ENCODE measurements at regions not wholly inside any gene's neighbourhood (a gene's known extent, or its start where the extent isn't known, plus 50 kb on each side); places are given as distances from the start of the nearest gene placed in this dataset.

DNA sequence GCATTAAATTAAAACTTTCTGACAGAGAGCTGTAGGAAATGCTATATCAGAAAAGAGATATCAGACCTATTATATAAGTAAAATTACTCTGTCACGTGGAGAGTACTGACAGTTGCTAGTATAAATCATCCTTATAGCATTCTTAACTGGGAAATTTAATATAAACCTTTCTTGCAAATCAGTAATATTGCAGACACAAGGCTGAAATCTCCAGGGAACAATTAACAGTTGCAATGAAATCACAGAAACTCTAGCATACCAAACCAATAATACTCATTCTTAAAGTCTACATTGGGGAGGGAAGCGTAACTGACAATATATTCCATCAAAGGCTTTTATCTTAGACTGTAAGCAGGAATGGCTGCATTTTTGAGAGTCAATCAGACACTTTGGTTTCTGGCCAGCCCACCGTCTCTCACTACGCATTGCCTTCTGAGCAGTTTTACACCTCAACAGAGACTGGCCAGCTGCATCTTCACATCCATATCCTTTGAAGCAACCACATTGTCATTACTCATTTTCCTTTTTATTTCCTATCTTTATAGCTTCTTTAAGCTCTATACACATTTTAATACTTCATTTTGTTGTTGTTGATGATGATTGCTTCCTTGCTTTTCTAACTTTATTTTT, 536.0 kb upstream of the CDH2 start:
- no peak for DNase-seq (ENCODE audit: low spot score)

DNA sequence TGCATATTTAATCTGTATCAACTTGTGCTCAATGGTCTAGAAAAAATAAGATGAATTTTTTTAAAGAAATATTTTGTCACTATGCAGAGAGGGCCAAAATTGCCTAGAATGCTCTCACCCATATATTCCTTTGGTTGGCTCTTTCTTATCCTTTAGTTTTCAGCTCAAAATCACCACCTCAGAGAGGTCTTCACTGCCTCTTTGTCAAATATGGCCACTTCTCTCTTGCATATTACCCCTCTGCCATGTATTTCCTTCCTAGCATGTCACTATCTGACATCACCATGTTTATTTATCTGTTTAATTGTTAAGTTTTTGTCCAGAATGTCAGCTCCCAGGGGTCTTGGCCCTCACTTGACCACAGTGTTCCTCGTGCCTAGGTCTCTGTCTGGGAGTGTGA, 535.2 kb upstream of the CDH2 start:
- no peak for DNase-seq (ENCODE audit: low spot score)

DNA sequence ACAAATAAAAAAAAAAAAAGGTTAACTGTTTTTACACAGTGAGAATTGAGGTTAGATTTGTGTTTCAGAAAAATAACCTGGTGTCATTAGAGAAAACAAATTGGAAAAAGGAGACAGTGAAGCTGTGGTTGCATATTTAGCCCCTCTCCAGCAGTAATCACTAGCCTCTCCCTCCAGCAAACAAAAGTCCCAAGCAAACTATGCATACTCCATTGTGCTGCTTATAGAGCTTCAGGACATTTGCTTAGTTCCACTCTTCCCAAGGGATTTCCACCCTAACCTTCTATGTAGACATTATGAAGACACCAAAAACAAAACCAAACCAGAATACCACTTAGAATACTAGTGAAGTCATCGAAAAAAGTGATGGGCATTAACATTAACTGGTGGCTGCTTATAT, 534.2 kb upstream of the CDH2 start:
- no peak for DNase-seq (ENCODE audit: low spot score)

DNA sequence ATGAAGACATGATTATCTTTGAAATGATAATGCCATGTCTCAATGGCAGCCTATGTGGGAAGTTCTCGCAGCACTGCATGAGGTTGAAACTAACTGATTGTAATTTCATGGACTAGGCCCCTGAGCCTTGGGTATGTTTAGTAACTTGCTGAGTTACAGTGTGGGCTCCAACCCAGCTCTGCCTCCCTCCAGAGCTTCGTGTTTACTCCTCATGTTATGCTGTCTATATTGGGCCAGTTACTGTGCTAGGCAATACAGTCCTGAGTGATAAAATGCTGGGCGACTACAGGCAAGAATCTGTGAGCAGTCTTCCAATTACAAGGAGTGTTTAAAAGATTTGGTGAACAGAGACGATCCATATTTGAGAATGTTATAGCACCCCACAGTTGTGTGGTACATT, 530.1 kb upstream of the CDH2 start:
- no peak for DNase-seq (ENCODE audit: low spot score)

DNA sequence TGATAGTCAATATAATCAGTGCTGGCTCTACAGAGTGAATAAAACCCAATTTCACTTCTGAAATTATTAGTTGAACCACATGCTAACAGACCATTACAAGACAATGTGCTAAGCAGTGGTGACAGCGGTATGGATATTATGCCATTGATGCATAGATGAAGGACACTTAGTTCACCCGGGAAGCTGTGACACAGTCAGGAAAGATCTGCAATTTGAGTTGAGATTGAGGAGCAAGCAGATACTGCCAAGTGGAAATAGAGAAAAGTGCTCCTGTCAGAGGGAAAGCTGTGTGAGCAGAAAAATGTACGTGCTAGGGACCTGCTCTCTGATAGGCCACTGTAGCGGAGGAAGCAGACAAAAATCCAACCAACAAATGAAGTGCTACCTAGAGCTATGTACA, 529.5 kb upstream of the CDH2 start:
- DNase-seq (ENCODE audit: low spot score): no peak

DNA sequence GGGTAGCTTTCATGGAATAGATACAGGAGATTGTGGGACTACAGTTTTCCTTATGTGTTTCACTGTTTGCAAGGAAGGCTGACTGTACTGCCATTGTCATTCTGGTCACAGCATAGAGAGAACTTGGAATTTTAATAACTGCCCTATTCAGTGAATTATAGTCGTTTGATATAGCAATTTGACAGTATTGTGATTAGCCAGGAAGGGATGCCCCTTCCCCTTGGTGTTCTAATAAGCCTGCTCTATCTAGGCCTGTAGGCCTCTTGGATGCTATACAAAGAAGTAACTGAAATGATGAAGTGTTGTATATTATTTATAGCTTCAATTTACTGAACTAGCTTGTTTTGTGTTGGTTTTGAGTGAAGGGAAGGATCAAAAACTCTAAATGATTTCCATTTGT, 528.6 kb upstream of the CDH2 start:
- no peak for DNase-seq (ENCODE audit: low spot score)

DNA sequence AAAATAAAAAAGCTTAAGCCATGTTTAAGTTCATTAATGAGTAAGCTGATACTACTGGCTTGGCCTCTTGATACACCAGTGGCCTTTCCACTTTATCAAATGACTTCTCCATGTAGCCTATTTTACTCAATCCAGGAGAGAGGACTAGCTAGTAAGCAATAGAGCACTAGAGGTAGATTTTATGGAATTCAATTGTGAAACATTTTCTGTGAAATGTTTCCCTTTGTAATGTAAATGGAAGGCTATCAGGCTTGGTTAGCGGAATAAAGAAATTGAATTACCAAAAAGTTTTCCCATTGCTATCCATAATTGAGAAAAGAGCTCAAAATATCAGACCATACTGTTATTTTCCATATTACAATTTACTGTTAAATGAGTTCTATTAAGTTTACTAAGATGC, 515.4 kb upstream of the CDH2 start:
- no peak for DNase-seq (ENCODE audit: low spot score)

DNA sequence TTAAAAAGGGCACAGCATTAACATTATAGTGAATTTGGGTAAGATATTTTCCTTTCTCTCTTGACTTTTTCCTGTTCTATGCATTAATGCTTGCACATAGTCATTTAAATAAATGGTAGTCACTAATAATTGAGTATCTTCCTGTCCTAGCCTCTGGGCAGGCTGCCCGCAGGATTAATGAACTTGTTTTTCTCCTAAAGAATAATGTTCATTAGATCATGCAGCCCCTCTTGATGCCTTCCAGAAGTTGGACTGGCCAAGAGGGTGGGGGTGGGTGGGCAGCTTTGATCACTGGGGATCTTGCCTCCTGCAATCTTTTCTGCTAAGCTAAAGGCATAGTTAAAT, 514.5 kb upstream of the CDH2 start:
- no peak for DNase-seq (ENCODE audit: low spot score)

DNA sequence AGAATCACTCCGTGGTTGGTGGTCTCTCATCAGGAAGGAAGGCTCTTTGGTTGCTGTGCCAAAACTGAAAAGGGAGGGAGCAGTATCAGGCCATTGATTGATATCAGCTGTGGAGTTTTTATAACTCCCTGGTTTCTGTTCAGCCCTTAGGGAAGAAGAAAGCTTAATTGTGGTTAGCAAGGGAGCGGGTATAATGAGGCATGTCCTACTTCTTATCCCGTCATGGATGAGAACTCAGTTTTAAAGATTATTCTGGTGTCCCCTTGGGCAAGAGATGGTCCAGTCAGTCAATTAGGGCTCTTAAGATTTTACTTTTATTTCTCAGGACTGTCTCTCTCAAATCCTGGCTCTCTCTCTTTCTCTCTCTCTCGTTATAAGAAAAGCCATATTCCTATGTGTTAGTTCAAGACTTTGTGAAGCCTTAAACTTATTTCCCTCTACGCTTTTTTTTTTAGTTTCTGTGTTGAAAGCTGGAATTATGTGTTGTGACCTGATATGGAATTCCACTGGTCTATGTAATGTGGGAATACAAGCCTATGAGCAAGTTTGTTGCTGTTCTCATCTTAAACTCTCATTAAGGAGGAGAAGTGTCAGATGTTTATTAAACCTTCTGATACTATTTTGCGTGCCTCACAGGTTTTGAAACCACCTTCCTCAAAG, 514.0 kb upstream of the CDH2 start:
- no peak for DNase-seq (ENCODE audit: low spot score)

DNA sequence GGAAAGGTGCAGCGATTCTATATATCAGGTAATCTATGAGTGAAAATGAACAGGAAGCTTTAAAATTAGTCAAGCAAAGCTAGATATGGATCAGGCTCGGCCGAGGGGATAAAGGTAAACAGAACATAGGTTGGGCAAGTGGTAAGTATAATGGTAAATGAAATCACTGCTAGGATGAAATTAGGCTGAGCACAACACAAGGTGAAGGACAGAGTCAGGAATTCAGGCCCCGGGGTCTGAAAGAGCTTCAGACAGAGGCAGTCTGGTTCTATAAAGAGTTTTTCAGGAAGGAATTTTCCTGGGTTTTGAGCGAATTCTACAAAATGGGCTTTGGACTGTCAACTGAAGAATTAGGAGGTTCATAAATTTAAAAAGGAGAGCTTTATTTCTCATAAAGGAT, 513.2 kb upstream of the CDH2 start:
- DNase-seq (ENCODE audit: low spot score): no peak

DNA sequence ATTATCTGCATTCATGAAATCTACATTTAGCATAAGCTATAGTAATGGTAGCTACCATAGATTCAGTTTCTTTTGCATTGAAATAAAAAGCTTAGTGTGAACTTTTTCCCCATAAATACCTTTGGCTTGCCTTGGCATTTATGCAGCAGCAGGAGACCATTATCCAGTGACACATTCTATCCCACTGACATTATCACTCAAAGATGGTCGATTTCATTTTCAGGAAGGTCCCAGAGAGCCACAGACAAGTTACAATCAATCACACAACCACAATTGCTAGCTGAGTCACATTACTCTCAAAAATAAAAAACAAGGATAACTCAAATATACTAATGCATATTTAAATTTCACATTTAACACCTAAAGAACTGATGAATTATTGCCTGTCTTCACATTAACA, 512.7 kb upstream of the CDH2 start:
- DNase-seq (ENCODE audit: low spot score): no peak

DNA sequence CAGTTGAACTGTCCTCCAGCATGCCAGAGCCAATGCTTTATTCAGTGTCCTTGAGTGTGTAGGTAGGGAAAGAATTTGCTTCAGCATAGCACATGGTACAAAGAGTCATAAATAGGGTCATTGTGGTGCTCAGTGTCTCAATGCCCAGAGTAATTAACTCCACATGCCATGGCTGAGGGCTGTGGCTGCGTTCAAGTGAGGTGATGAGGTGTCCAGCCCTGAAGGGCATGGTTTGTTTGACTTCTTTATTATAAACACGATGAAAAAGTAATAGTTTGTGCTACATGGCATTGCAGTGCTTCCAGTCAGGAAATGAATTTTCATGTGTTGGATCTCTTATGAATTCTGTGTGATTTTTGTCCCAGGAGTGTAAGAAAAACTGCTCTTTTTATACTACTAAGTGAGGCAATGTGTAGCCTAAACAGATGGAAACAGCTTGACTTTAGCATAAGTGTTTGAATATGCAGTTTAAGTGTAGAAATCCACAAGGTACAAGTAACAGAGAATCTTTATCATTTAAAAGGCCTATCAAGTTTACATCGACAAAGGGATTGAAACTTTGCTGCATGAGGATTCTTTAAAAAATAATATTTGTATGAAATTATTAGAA, 507.9 kb upstream of the CDH2 start:
- DNase-seq (ENCODE audit: low spot score): no peak

DNA sequence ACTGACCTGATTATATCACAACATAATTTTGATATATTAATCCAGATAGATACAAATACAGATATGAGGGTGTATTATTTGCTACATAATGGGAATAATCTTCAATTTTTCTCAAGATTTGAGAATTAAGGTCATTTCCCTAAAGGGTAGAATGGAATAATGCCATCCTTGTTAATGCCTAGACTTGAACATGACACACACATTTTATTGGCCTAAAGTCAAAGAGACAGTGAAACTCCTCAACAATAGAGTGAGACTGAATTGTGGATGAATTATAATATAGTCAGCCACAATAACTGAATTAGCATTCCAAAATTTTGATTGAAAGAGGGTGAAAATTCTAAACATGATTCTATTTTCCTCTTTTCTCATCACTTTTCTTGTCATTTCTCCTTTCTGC, 506.0 kb upstream of the CDH2 start:
- DNase-seq (ENCODE audit: low spot score): no peak

DNA sequence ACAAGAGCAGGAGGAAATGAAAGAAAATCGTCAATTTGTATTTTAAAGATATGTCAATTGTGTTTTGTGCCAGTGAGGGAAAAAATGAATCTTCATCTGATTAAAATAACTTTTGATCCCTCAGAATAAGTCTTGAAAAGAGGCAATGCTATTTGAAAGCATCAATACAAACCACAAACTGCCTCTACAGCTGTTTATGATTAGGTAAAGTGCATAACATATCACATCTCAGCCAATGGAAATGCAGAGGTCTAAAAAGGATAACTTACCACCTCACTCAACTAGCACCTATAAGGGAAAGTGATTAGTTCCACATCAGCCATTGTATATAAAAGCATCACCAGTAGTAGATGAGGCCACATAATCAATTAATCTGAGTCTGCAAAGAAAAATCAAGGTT, 492.2 kb upstream of the CDH2 start:
- DNase-seq (ENCODE audit: low spot score): no peak

DNA sequence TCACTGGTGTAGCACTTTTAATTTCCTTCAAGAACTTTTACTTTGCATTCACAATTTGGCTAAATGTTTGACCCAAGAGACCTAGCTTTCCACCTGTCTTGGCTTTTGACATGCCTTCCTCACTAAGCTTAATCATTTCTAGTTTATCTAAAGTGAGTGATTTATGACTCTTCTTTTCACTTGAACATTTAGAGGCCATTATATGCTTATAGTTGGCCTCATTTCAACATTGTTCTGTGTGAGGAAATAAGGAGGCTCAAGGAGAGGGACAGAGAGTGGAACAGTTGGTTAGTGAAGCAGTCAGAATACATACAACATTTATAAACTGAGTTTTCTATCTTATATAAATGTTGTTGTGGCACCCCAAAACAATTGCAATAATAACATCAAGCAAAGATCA, 489.3 kb upstream of the CDH2 start:
- DNase-seq (ENCODE audit: low spot score): no peak

DNA sequence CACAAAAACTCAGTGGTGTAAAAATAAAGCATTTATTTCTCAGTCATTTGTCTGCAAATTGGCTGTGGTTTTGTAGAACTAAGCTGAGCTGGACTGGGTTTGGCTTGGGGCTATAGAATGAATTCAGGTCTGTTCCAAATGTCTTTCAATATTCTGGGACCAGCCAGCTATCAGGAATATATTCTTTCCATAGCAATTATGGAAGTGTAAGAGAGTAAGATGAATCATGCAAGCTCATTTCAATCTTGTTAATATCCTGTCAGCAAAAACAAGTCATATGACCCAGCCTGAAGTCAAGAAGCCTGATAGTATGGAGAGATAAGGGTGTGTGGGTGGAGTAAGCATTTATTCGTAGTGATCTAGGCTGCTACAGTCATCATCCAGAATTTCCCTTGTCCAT, 481.0 kb upstream of the CDH2 start:
- DNase-seq (ENCODE audit: low spot score): no peak

DNA sequence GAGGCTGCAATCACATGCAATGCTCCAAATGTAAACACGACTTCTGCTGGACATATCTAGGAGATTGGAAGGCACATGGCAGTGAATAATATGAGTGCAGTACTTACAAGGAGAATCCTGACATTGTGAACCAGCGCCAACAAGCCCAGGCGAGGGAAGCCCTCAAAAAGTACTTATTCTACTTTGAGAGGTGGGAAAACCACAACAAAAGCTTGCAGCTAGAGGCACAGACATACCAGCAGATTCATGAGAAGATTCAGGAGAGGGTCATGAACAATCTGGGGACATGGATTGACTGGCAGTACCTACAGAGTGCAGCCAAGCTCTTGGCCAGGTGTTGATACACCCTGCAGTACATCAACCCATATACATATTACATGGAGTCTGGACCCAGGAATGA, 475.7 kb upstream of the CDH2 start:
- DNase-seq (ENCODE audit: low spot score): no peak

DNA sequence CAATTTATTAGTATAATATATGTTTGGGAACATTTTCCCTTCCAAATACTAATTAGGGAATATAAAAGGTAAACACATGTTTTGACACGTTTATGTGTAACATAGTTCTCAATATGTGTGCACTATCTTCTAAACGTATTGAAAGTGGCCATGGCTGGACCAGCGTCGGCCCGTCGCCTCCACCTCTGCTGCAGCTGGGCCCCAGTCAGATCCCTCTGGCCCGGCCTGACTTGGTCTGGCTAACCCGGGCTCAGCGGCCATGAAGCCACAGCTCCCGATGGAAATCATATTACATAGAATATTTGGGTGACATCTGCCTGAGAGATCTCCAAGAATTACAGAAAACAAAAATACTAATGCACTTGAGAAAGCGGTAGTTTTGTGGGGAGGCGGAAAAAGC, 474.4 kb upstream of the CDH2 start:
- DNase-seq (ENCODE audit: low spot score): no peak

DNA sequence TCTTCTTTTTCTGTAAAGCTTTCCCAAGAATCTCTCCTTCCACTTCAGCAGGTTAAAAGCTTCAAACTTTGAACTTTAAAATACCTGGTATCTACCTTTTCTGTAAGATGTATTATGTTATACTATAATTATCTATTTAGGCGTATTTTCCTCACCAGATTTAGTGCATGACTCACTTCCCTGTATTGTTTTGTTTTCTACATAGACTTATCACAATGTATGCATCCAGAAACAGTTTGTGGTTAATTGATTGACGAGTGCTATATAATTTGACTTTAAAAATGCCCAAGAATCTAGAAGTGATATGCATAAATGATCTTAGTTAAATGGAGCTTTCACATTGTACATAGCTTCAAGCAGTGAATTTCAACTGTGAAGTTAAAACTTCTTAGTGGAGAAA, 473.9 kb upstream of the CDH2 start:
- DNase-seq (ENCODE audit: low spot score): no peak

DNA sequence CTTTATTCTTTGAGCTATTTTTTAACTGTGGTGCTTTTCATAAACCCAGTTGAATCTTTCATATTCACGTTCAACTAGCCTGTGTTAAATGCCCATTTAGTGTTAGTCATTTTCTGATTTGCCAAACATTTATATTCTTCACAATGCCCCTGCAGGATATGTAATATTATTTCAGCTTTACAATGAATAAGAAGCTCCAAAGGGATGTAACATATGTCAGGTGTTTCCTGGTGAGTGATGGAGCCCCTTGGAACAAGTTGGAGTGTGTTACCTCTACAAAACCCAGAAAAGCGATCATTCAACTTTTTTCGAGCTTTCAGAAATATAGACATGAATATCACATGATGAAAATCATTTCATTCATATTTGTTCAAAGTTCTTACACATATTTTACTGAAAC, 471.0 kb upstream of the CDH2 start:
- no peak for DNase-seq (ENCODE audit: low spot score)

DNA sequence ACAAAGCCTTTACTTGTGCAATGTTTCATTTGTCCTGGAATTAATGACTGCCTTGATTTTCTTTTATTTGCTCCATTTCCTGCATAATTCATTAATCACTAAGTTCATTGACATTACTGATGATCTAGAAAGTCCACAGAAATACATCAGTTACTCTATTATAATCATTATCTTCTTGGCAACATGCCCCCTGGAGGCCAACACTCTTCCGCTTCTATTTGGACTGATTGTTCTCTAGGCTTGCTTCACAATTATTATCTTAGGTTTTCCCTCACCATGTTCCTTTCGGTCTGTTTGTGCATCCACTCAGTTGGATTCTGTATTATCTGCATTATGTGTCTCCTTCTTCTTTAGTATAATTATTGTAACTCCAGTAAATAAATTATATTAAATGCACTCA, 461.0 kb upstream of the CDH2 start:
- DNase-seq (ENCODE audit: low spot score): no peak

DNA sequence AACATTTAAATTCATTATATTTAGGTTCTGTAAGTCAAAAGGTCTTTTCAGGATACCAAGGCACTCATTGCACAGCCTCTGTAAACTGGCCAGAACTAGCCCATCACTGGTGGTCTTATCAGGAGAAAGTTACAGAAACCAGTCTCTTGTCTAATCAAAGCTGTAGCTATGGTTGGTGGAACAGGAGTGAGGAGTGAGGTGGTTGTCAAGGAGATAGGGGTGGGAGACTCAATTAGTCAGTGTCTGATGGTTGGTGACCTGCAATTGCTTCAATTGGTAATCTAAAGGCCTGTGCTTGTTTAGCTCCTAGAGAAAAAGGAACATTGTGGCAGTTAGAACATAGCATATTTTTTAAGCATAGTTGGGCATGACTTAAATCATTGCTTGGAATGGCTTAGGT, 458.6 kb upstream of the CDH2 start:
- no peak for DNase-seq (ENCODE audit: low spot score)

DNA sequence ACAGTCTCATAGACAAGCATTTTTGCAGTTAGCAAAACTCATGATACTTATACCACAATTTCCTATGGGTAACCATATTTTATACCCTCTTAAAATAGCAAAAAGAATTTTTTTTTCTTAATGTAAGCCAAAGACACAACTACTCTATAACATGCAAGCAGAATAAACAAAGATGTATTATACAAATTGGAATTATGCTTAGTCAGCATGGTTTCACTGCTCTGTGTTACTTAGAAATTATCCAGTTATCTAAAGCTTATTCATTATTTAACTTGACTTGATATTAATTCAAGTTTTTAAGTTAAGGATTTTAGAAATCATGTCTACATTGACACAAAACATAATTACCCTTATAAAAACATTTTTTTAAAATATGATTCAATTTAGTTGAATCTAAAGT, 449.8 kb upstream of the CDH2 start:
- DNase-seq (ENCODE audit: low spot score): no peak

DNA sequence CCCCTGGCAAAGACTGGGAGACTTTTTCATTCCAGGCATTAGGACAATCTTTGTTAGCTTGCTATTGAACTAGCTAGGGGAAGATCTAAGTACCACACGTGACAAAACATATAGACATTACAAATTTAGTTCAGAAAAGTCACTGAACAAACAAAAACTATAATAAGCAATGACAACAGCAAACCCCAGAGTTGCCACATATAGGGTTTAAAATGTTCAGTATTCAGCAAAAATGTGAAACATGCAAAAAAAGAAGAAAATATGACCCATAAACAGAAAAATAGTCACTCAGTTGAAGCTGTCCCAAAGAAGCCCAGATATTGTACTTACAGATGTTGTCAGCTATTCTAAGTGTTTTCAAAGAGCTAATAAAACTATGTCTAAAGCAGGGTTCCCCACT, 431.1 kb upstream of the CDH2 start:
- no peak for DNase-seq (ENCODE audit: low spot score)
